ENCODE measurements at regions not wholly inside any gene's neighbourhood (a gene's known extent, or its start where the extent isn't known, plus 50 kb on each side); places are given as distances from the start of the nearest gene placed in this dataset.

- no peak for TF ChIP-seq CTCF (IDR thresholded peaks at IDR 0.05)
These were observed 190.2 kb downstream of the GALR1 start for GRCh38 chr18:77439888-77440287.

GRCh38 chr18:77442393-77442792 lies 192.7 kb downstream of the GALR1 start:
- TF ChIP-seq CTCF (IDR thresholded peaks at IDR 0.05), result no peak

- TF ChIP-seq CTCF (IDR thresholded peaks at IDR 0.05), result no peak
These were observed 194.7 kb downstream of the GALR1 start for GRCh38 chr18:77444385-77444784.

- no peak for TF ChIP-seq CTCF (IDR thresholded peaks at IDR 0.05)
These were observed 198.4 kb downstream of the GALR1 start for GRCh38 chr18:77448046-77448445.

GRCh38 chr18:77455004-77455403 lies 205.4 kb downstream of the GALR1 start:
- TF ChIP-seq CTCF (IDR thresholded peaks at IDR 0.05), result no peak

GRCh38 chr18:77457681-77458080 lies 208.0 kb downstream of the GALR1 start:
- TF ChIP-seq CTCF (IDR thresholded peaks at IDR 0.05), result no peak

- TF ChIP-seq CTCF (IDR thresholded peaks at IDR 0.05), result no peak
These were observed 211.5 kb downstream of the GALR1 start for GRCh38 chr18:77461062-77461688.

GRCh38 chr18:77464917-77465316 lies 215.3 kb downstream of the GALR1 start:
- no peak for TF ChIP-seq CTCF (IDR thresholded peaks at IDR 0.05)

Measured in LNCAP (cell line).